Fibroblast of skin of left biceps (primary cell): ENCODE measurements at regions not wholly inside any gene's neighbourhood (a gene's known extent, or its start where the extent isn't known, plus 50 kb on each side); places are given as distances from the start of the nearest gene placed in this dataset.
"Not testable (repeated sequence)": the region's sequence is repeated elsewhere in the genome, so short reads cannot be mapped to it uniquely, and the experiment has no call there.

Experiments used
- DNase-seq, 2 experiments: peaks; one replicate each; pipeline ENCODE4 v3.0.0-alpha.2; 2013; ENCODE audit warnings: low read depth in 2 of 2

DNA sequence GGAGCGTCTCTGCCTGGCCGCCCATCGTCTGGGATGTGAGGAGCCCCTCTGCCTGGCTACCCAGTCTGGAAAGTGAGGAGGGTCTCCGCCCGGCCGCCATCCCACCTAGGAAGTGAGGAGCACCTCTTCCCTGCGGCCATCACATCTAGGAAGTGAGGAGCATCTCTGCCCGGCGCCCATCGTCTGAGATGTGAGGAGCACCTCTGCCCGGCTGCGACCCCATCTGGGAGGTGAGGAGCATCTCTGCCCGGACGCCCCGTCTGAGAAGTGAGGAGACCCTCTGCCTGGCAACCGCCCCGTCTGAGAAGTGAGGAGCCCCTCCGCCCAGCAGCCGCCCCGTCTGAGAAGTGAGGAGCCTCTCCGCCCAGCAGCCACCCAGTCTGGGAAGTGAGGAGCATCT is 84.5 kb downstream of the IDS start:
- not testable (repeated sequence) for DNase-seq

DNA sequence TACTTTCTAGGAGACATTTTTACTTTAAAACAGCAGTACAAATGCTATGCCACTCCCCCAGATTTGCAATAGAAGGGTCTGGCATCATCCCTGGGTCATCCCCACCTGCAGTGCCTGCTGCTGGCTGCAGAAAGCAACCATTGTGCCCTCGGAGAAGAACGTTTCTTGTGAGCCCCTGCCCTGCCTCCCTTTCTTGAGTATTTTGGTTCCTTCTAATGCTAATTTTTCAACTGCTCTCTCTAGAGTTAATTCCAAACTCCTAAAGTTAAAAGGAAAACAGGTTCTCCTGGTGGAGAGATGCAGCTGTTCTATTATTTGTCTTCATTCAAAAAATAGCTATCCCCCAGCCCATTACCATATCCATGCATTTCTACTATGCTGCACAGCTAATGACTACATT is 107.1 kb downstream of the IDS start:
- no peak for DNase-seq

DNA sequence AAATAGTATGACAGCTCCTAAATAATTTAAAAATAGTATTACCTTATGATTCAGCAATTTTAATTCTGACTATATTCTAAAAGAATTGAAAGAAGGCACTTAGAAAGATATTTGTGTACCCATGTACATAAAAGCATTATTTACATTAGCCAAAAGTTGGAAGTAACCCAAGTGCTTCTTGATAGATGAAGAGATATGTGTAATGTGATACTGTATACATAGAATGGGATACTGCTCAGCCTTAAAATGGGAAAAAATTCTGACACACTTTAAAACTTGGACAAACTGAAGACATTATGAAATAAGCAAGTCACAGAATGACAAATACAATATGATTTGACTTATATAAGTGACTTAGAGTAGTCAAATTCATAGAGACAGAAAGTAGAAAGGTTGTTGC is 112.2 kb downstream of the IDS start:
- no peak for DNase-seq

DNA sequence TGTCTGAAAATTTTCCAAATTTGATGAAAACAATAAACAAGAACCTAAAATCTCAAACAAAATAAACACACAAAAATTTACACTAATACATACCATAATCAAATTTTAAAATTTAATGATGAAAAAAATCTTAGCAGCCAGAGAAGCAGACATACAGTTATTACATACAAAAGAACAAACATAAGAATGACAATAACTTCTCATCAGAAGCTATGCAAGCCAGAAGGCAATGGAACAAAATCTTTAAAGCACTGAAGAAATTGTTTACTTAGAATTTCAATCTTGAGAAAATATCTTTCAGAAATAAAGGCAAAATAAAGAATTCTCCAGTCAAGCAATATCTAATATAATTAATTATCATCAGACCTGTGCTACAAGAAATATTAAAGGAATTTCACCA is 121.3 kb downstream of the IDS start:
- no peak for DNase-seq

DNA sequence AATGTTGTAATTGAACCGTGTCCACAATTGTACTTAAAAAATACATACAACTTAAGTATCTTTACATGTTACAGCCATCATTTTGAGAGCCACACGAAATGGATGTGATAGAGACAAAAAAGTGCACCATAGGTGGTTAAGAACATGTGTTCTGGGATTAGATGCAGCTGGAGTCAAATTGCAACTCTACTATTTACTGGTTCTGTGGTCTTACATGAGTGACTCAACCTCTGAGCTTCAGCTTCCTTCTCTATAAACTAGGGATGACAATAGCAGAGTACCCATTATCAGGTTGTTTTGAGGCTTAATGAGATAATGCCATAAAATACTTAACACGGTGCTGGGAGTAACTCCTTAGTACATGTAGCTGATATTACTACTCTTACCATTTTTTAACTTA is 130.4 kb downstream of the IDS start:
- DNase-seq: no peak

DNA sequence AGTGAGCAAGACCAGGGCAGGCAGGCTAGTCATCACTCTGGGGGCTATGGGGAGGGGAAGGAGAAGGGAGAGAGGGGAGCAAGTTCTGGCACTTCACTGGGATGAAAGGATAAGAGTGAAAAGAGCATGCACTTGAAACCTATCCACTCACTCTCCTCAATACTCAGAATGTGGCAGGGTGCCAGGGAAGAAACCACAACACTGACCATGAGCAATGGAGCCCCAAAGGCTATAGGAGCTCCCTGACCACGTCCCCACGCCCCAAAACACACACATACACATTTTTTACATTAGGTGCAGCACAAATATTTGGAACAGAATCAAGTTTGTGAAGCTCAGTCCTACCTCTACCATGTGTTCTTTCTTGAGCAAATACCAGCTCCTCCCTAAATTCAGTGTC is 132.2 kb downstream of the IDS start:
- DNase-seq: no peak

DNA sequence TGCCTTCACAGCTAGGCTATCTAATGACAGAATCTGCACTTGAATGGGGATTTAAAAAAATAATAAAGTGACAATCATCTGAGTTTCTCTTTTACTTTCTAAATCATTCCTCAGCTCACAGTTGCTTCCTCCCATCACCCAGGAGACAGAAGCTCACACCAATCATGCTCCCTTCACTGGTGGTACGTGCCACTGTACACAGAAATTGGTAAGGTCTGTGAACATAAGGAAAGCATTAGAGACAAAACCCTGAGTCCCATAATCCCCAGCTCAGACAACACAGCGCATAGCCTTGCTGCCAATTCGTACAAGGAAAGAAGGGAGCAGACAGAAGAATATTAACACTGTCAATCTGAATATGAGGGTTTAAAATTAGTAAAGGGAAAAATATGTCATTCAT is 133.1 kb downstream of the IDS start:
- peak; percentile 40 to 47 for DNase-seq

DNA sequence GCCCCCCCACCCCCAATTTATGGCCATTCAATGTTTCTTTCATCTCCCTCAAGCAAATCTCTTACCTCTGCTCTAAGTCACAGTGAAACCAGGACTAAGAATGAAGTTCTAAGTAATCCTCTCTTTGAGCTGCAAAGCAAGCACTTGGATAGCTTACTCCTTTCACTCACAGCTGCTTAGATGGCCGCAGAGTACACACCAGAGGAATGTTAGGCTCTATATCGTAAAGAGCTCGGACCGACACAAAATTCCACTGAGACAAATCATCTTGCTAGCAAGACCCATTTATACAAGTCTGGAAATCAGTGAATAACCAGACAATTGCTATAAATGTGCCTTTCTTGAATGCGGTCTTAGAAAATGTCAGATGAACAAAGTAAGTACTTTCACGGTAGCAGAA is 135.0 kb downstream of the IDS start:
- no peak for DNase-seq

DNA sequence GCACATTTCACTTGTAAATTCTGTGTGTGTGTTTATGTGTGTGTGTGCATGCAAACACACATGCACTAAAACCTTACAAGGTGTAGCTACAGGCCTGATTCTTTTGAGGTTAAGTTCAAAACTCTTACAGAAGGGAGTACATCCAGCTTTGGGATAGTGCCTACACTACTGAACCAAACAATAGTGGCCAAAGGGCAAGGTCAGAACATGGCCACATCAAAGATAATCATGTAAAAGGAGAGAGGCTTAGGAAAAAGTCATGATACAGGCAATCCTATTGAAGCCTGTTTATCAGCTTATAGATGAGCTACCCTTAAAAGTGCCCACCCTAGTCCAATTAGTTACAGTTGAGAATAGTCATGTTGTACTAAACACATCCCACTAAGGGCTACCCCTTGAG is 139.6 kb downstream of the IDS start:
- no peak for DNase-seq

DNA sequence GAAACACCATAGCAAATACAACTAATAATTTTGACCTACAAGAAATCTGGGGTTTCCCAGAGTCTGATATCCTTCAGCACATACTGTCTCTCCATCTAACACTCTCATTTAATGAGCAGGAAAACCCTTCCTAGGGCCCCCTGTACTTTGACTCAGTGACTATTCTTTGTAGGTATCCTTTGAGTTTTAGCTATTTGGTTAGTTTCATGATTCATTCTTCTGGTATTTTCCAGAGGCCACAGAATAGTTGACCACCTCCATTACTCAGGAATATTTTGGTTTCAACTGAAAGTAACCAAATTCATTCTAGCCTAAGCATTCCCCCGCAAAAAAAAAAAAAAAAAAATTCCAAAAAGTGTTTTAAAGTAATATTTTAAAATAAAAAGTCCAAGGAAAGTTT is 140.0 kb downstream of the IDS start:
- DNase-seq: no peak

DNA sequence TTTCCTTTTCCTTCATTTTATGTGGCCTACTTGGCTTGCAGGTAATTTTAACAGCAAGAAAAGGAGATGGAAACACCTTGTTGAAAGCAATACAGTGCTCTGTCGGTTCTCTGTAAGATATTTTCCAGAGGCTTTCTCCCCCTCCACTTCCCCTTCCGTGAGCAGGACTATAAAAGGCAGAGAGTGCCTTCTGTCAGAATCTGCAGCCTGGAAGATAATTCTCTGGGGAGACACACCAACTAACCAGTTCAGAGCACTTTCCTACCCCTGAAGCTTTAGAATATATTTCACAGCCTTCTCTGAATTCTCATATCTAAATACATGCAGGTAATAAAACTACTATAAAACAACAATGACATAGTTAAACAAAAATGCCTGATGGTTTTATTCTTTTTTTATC is 141.1 kb downstream of the IDS start:
- DNase-seq: no peak

DNA sequence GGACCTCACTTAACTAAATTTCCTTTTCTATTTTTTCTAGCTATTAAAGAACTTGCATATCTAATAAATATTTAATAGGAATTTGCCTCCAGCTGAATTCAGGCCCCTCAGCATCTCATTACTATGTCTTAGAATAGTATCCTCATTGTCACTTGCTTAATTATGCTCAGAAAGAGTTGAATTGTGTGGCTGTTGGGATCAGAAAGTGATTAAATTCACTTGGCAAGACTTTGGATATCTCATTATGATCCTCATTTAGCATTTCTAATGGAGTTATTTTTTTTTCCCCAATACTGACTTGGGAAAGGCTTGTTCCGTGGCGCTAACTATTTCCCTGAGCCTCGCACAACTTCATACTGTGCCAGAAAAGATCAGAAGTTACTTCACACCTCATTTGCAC is 158.8 kb downstream of the IDS start:
- DNase-seq: no peak

DNA sequence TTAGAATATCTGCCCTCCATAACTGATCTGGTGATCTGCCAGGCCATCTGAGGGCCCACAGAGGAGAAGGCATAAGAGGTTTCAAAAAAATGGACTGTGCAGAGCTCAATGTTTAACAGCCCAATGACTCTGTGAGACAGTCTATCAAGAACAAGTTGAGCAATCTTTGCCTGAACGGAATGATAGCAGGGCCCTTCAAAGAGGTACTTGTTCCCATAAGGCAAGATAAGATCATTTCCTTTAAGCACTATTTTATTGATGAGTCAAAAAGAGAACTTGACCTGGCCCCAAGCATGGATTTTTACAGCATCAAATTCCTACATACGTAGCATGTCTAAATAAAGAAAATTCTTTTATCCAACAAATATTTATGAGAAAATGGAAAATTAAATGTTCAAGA is 182.8 kb downstream of the IDS start:
- DNase-seq: no peak

DNA sequence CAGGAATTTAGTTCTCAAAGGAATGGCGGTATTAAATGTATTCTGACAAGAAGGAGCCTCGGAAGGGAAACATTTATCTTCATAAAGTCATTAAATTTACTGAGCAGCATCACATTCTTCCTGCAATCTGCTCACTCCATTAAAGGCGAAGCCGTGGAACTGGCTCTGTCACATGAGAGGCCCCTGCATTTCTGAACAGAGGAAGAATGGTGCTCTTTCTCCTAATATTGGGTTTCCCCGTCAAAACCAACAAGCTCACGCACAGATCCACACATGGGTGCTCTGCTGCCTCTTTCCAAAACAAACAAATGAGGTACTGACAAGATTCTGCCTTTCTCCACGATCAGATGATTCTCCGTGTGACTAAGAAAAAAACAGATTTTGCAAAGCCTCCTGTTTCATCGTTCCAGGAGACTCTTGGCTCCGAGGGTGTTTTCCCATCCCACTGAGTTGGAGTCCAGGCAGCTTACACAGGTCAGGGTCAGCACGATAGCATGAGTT is 191.2 kb downstream of the IDS start:
- DNase-seq: peak in 1 of 2 experiments; percentile 4

DNA sequence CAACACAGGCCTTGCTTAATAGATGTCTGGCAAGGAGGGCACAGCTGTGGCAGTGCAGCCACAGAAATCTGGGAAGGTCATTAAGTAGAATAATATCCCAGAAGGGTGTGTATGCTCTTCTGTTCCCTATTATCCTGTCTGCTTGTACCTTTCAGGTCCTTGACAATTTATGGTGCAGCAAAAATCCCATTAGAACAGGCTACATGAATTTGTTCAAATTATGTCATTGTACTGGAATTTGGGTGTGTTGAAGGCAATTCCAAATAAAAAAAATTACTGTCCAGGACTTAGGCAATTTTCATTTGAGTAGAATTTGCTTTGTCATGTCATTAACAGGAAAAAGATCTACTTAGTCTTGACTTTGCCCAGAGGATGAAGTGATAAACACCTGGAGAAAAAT is 192.1 kb downstream of the IDS start:
- DNase-seq: no peak

DNA sequence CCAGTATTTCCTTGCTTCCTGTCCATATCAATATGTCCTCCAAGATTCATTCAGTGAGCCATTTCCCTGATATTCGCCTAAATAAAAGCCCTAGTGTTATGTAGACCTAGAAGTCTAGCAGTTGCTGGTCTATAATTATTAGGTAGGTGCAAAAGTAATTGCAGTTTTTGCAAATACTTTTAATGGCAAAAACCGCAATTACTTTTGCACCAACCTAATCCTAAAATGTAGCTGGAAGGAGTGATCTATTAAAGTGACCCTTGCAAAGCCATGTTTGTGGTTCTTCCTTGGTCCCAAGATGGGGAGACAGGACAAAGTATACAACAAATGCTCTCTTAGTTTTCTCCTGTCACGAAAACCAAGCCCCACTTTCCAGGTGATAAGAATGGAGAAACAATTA is 193.0 kb downstream of the IDS start:
- DNase-seq: no peak

DNA sequence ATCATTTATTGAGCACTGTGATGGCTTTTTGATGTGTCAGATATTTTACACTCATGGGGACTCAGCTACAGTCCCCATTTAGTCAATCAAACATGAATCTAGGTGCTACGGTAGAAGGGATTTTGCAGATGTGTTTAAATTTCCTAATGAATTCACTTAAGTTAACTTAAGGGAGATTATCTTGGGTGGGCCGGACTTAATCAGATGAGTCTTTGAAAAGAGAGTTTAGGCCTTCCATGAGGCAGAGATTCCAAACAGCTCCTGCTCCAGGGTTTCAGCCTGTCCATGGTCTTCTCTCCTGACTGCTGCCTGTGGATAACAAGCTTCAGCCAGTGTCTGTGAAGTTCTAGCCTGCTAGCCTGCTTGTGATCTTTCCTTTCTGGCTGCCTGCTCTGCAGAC is 202.4 kb downstream of the IDS start:
- DNase-seq: no peak

DNA sequence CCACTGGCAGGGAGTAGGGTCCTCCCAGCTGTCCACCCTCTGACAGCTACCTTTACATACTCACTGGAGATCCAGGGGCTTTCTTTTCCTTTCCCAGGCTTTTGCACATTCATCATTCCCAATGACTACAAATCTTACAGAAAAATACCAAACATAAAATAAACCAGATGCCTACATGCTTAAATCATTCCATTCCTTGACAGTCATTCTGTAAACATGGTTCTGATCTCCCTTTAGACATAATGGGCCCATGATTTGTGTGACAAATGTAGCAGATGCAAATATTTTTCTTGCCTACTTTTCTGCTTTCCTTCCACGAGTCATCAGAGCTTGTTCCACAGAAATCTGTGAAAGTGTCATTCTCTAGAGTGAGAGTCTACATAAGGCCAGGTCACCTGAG is 207.0 kb downstream of the IDS start:
- no peak for DNase-seq

DNA sequence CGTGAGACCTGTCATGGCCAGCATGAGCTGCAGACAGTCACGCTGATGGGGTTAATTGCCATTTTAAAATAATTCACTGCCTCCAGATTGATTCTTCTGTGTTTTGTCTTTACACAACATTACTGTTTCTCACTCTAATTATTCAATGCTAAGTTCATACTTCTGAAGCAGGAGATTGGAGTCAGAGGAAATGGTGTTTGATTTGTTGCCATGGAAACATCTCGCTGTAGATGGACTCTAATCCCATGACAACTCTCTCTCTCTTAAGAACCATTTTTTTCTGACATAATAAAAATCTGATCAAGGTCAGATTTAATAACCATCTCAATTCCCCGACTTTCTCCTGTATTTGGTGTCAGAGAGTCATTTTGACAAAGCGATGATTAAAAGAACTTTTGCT is 209.0 kb downstream of the IDS start:
- DNase-seq: no peak

DNA sequence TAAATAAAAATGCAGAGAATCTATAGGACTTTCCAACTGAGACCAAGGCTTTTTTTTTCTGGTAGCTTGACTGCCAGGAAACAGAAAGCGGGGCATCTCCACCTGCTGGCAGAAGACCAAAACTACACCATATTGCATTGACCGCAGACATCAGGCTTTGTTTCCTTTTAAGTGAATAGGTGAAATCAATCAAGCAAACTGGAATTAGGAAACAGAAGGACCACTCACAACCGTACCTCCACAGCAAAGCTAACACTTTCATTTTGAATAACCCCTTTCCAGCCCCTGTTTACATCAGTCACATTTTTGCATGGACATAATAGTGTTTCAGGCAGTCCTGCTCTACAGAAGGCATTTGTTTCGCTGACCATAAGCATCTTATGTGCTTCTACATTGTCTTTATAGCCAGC is 218.2 kb downstream of the IDS start:
- peak; percentile 6 to 18 for DNase-seq

DNA sequence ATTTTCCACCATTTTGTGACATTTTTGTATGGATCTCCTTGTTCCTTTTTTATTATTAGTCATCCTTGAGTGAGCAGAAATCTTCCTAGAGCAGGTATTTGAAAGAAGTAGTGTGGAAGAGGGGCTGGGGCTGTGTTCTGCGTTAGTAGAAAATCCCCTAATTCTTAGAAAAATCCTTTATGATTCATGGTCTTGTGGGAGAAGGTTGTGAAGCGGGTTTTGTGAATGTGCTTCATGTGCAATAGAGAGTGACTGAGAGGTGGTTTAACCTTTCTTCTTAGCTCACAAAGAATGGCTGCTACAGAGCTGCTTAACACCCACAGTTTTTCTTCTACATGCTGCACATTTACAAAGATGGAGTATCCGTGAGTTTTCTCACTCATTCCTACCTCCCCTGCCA is 220.5 kb downstream of the IDS start:
- no peak for DNase-seq

DNA sequence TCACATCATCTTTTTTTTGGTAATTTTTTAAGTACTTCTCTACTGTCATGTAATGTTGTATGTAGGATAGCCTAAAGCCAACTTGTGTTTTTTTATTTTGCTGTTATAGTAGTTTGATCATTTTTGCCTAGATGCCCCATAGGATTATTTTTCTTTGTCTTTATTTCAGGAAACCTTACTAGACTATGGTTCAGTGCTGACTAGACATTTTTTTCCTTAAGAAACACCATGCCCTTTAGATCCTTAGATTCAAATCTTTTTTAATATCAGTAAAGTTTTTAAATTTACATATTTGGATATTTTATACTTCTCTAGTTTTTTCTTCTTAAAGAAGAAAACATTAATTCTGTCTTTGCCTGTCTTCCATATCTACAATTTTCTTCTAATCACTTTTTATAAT is 221.3 kb downstream of the IDS start:
- no peak for DNase-seq

DNA sequence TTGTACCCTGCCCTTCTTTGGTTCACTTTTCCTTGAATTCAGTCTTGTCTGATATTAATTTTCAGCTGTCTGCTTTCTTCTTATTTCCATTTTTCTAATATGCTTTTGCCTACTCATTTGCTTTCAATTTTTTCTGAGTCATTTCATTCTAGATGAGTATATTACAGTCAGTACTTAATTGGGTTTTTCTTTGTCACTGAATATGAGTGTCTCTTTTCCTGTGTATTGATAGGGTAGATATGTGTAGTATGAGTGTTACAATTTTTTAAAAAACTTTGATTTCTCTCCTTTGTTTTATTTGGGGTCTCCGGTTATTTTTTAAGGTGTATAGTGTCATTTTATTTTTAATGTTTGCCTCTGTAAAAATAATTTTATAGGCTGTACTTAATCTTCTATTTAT is 222.2 kb downstream of the IDS start:
- DNase-seq: no peak

DNA sequence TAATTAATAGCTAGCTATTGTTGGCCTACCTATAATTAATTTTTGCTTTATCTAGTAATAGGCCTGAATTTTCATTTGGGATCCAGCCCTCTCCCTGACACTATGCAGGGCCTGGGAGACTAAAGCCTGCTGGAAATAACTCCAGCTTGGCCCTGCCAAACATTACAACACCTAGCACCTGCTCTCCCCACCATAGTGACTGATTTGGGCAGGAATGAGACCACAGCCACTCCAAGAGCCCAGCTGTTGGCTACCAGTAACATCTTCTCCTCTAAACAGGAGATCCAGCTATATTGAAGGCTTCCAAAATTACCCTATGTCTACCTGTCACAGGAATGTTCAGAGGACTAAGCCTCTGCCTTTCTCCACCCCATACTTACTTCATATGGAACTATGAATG is 225.1 kb downstream of the IDS start:
- DNase-seq: no peak

DNA sequence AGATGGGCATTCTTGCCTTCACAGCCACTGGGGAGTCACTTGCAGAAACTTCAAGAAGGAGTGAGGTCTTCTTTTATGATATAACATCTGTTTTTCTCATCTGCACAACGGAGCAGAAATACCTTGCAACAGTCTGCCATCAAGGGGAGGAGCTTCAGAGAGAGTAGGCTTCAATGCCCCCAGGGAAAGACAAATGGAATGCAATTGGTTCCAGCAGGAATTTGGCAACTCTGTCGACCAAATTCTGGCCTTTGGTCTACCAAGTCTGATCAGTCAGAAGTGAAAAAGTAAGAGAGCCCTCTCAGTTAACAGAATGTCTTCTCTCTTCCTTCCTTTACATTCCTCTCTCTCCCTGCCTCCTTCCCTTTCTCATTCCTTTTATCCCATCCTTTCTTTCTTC is 229.3 kb downstream of the IDS start:
- DNase-seq: no peak
